Stimulated activated effector memory CD8-positive, alpha-beta T cell treated with anti-CD3 and anti-CD28 coated beads, Interleukin-12 subunit alpha, Interleukin-12 subunit beta, amount 100 ng/mL, for 72 hours (primary cell): ENCODE measurements at regions not wholly inside any gene's neighbourhood (a gene's known extent, or its start where the extent isn't known, plus 50 kb on each side); places are given as distances from the start of the nearest gene placed in this dataset.

Experiments
- ATAC-seq: fragments of 150-1000 bp; cut with Tn5 transposase; 2 replicates; pipeline ENCODE4 v1.10.0; 2021
- DNase-seq, 2 donors: peaks; one replicate each; pipeline ENCODE4 v3.0.0; 2021 to 2022; ENCODE audit warnings: low spot score in 2 of 2
- H3K27ac Mint-ChIP-seq: one replicate; pipeline ENCODE4 v1.8.0; 2022; ENCODE audit warnings: mild to moderate bottlenecking, mixed read lengths
- H3K36me3 Mint-ChIP-seq: one replicate; pipeline ENCODE4 v1.8.0; 2022; ENCODE audit warnings: mild to moderate bottlenecking, mixed read lengths
- H3K4me1 Mint-ChIP-seq: one replicate; pipeline ENCODE4 v1.8.0; 2022; ENCODE audit warnings: mixed read lengths
- H3K4me3 Mint-ChIP-seq: one replicate; pipeline ENCODE4 v1.8.0; 2022; ENCODE audit warnings: mild to moderate bottlenecking, mixed read lengths
- H3K9me3 Mint-ChIP-seq: one replicate; pipeline ENCODE4 v1.8.0; 2022; ENCODE audit warnings: mixed read lengths

GRCh38 chr5:169357291-169357690 lies 56.4 kb upstream of the SLIT3 start:
- no peaks in the 10 kb centered on the region for H3K4me1 Mint-ChIP-seq
- H3K36me3 Mint-ChIP-seq, result no peaks in the 10 kb centered on the region
- ATAC-seq (no peak), DNase-seq (no peak)
- peaks cover 3% of the 10 kb centered on the region for H3K9me3 Mint-ChIP-seq
- no peak overlapping the region for H3K4me3 Mint-ChIP-seq
- H3K27ac Mint-ChIP-seq, result no peak overlapping the region

- Mint-ChIP-seq H3K4me1 (no peaks in the 10 kb centered on the region), H3K27ac (no peak overlapping the region), H3K9me3 (peaks cover 3% of the 10 kb centered on the region), H3K4me3 (no peak overlapping the region), H3K36me3 (no peaks in the 10 kb centered on the region)
- ATAC-seq (no peak), DNase-seq (no peak)
Measured at GRCh38 chr5:169356811-169357210, 55.9 kb upstream of the SLIT3 start.

GRCh38 chr5:169356181-169356580 lies 55.2 kb upstream of the SLIT3 start:
- Mint-ChIP-seq H3K9me3 (peaks cover 3% of the 10 kb centered on the region), H3K27ac (no peak overlapping the region), H3K36me3 (no peaks in the 10 kb centered on the region), H3K4me3 (no peak overlapping the region), H3K4me1 (no peaks in the 10 kb centered on the region)
- no peak for DNase-seq
- no peak for ATAC-seq

GRCh38 chr5:169354921-169355320 lies 54.0 kb upstream of the SLIT3 start:
- Mint-ChIP-seq H3K9me3 (peaks cover 2% of the 10 kb centered on the region), H3K36me3 (no peaks in the 10 kb centered on the region)

GRCh38 chr5:169354263-169354662 lies 53.3 kb upstream of the SLIT3 start:
- peak; percentile 34 for ATAC-seq
- no peak overlapping the region for H3K4me3 Mint-ChIP-seq

More at GRCh38 chr5:169354921-169355320, 54.0 kb upstream of the SLIT3 start:
- Mint-ChIP-seq H3K4me1 (no peaks in the 10 kb centered on the region), H3K4me3 (no peak overlapping the region), H3K27ac (no peak overlapping the region)
- ATAC-seq, result no peak
- no peak for DNase-seq

GRCh38 chr5:169352901-169353300 lies 52.0 kb upstream of the SLIT3 start:
- H3K27ac Mint-ChIP-seq, result no peak overlapping the region
- no peaks in the 10 kb centered on the region for H3K36me3 Mint-ChIP-seq
- no peaks in the 10 kb centered on the region for H3K9me3 Mint-ChIP-seq
- no peak for ATAC-seq
- no peak overlapping the region for H3K4me3 Mint-ChIP-seq
- no peaks in the 10 kb centered on the region for H3K4me1 Mint-ChIP-seq
- no peak for DNase-seq

More at GRCh38 chr5:169354263-169354662, 53.3 kb upstream of the SLIT3 start:
- Mint-ChIP-seq H3K27ac (no peak overlapping the region), H3K9me3 (no peaks in the 10 kb centered on the region), H3K36me3 (no peaks in the 10 kb centered on the region), H3K4me1 (no peaks in the 10 kb centered on the region)
- no peak for DNase-seq

- Mint-ChIP-seq H3K4me1 (no peaks in the 10 kb centered on the region), H3K27ac (no peak overlapping the region), H3K9me3 (no peaks in the 10 kb centered on the region), H3K4me3 (no peak overlapping the region), H3K36me3 (no peaks in the 10 kb centered on the region)
- ATAC-seq, result no peak
- DNase-seq, result no peak
Measured at GRCh38 chr5:169351721-169352120, 50.8 kb upstream of the SLIT3 start.

GRCh38 chr5:169350759-169351240 lies 49.9 kb upstream of the SLIT3 start:
- Mint-ChIP-seq H3K4me3 (no peak overlapping the region), H3K27ac (no peak overlapping the region), H3K36me3 (no peaks in the 10 kb centered on the region), H3K4me1 (no peaks in the 10 kb centered on the region), H3K9me3 (no peaks in the 10 kb centered on the region)
- ATAC-seq (no peak), DNase-seq (no peak)
